ENCODE measurements at regions not wholly inside any gene's neighbourhood (a gene's known extent, or its start where the extent isn't known, plus 50 kb on each side); places are given as distances from the start of the nearest gene placed in this dataset.

DNA sequence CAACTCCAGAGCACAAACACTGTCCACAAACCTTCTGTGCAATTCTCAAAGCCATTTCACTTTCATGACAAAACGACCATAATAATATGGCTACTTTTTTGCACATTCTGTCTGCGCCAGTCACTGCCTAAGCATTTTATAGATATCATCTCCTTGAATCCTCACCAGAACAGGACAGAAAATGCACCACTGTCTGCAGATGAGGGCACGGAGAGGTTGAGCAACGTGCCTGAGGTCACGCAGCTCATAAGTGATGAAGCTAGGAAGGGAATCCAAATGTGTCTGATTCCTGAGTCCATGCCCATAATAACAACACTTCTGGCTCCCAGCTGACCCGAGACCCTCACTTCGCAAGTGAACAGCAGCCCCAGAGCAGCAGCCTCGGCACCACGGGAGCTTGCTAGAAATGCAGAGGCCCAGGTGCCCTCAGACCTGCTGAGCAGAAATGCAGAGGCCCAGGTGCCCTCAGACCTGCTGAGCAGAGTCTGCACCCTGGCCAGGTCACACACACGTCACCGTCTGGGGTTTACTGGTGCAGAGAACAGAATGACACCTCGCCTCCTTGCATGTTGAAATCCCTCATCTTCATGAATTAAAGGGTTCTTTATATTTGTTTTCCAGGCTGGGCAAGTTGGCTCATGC lies 265.2 kb downstream of the BMP7 start:
- H3K23me2 ChIP-seq (ENCODE audit: insufficient read length, low read depth, low read length, poor library complexity, severe bottlenecking): no peaks in the 10 kb centered on the region
- H2BK15ac ChIP-seq (ENCODE audit: low read depth, low read length): no peak overlapping the region
- H3K18ac ChIP-seq (ENCODE audit: insufficient read length, low read depth, low read length): no peak overlapping the region
- no peak overlapping the region for H3K27ac ChIP-seq (ENCODE audit: insufficient read length, low read depth, low read length)
- H4K91ac ChIP-seq (ENCODE audit: insufficient read length, low read depth, low read length): no peak overlapping the region
- H2BK5ac ChIP-seq (ENCODE audit: insufficient read length, low read length): no peak overlapping the region
- no peak overlapping the region for H3K56ac ChIP-seq (ENCODE audit: insufficient read length, low read depth, low read length)
- H3K27me3 ChIP-seq (ENCODE audit: insufficient read depth, low read length): no peaks in the 10 kb centered on the region
- H2AK5ac ChIP-seq (ENCODE audit: insufficient read length, low read length): no peak overlapping the region
- no peak overlapping the region for H3K23ac ChIP-seq (ENCODE audit: insufficient read length, low read depth, low read length)
- no CpG with 5 or more reads among the region's 12 CpGs for WGBS (ENCODE audit: extremely low coverage, insufficient read length, low lambda C conversion rate)
- no peak overlapping the region for H4K5ac ChIP-seq (ENCODE audit: insufficient read length, low read depth, low read length)
- no peak overlapping the region for H2BK12ac ChIP-seq (ENCODE audit: insufficient read length, low read depth, low read length)
- DNase-seq: no peak
- H3K9ac ChIP-seq (ENCODE audit: extremely low read depth, insufficient read length, low read length): no peak overlapping the region
- H3K79me2 ChIP-seq (ENCODE audit: insufficient read depth, low read length): no peaks in the 10 kb centered on the region
- no peak overlapping the region for H3K4ac ChIP-seq (ENCODE audit: low read depth, low read length)
- H2BK20ac ChIP-seq (ENCODE audit: low read depth, low read length, poor library complexity, severe bottlenecking): no peak overlapping the region
- H3K27me3 Mint-ChIP-seq (ENCODE audit: low read depth): peaks cover 78% of the 10 kb centered on the region
- H3K4me3 Mint-ChIP-seq: no peak overlapping the region
- no peak overlapping the region for H4K8ac ChIP-seq (replicated peaks; ENCODE audit: insufficient read length, low read depth, low read length)
- H3K4me1 ChIP-seq (ENCODE audit: insufficient read depth, low read length): no peaks in the 10 kb centered on the region
- H3K79me1 ChIP-seq (ENCODE audit: insufficient read depth, low read depth, low read length, poor library complexity, severe bottlenecking): no peaks in the 10 kb centered on the region
- H2BK120ac ChIP-seq (ENCODE audit: low read depth, low read length, poor library complexity, severe bottlenecking): no peak overlapping the region
- peaks cover 9 to 10% of the 10 kb centered on the region in 2 experiments; a peak in 4 of 5 replicates for H3K9me3 Mint-ChIP-seq
- peaks cover 14 to 23% of the 10 kb centered on the region in 2 experiments for H3K4me1 Mint-ChIP-seq
- peaks cover 6% of the 10 kb centered on the region for H3K9me3 ChIP-seq (ENCODE audit: control insufficient read depth, low read depth, low read length)
- peaks cover 0 to 6% (median 4%) of the 10 kb centered on the region in 3 experiments; a peak in 4 of 7 replicates for H3K36me3 Mint-ChIP-seq (ENCODE audit: insufficient read depth in 1 of 3, low read depth in 3 of 3)
- H2AFZ ChIP-seq (ENCODE audit: low read length): no peak overlapping the region
- no peak overlapping the region for H3K14ac ChIP-seq (ENCODE audit: insufficient read depth, low read length)
- H3K27ac Mint-ChIP-seq: no peak overlapping the region
- no peak overlapping the region for H3T11ph ChIP-seq (ENCODE audit: low read length)
- TF ChIP-seq, protein P1, sequence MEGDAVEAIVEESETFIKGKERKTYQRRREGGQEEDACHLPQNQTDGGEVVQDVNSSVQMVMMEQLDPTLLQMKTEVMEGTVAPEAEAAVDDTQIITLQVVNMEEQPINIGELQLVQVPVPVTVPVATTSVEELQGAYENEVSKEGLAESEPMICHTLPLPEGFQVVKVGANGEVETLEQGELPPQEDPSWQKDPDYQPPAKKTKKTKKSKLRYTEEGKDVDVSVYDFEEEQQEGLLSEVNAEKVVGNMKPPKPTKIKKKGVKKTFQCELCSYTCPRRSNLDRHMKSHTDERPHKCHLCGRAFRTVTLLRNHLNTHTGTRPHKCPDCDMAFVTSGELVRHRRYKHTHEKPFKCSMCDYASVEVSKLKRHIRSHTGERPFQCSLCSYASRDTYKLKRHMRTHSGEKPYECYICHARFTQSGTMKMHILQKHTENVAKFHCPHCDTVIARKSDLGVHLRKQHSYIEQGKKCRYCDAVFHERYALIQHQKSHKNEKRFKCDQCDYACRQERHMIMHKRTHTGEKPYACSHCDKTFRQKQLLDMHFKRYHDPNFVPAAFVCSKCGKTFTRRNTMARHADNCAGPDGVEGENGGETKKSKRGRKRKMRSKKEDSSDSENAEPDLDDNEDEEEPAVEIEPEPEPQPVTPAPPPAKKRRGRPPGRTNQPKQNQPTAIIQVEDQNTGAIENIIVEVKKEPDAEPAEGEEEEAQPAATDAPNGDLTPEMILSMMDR (conservative IDR thresholded peaks at IDR 0.05): no peak
- H3K4me2 ChIP-seq (ENCODE audit: insufficient read depth, insufficient read length, low read length): no peak overlapping the region
- no peaks in the 10 kb centered on the region for H4K20me1 ChIP-seq (ENCODE audit: control insufficient read depth, insufficient read depth, insufficient read length)
